Stimulated activated memory B cell treated with anti-CD40 and anti-IgM and Interleukin-4, amounts not matched to agents 10 μg/mL and 1 μg/mL and 100 μg/mL, for 72 hours (primary cell): ENCODE measurements at regions not wholly inside any gene's neighbourhood (a gene's known extent, or its start where the extent isn't known, plus 50 kb on each side); places are given as distances from the start of the nearest gene placed in this dataset.

Experiments
- ATAC-seq: fragments of 150-1000 bp; cut with Tn5 transposase; 2 replicates; pipeline ENCODE4 v1.10.0; 2021
- H3K27ac Mint-ChIP-seq: one replicate; pipeline ENCODE4 v1.8.0; 2022; ENCODE audit warnings: mild to moderate bottlenecking, mixed read lengths
- H3K27me3 Mint-ChIP-seq: one replicate; pipeline ENCODE4 v1.8.0; 2022; ENCODE audit warnings: mixed read lengths
- H3K36me3 Mint-ChIP-seq: one replicate; pipeline ENCODE4 v1.8.0; 2022; ENCODE audit warnings: mixed read lengths
- H3K4me1 Mint-ChIP-seq: one replicate; pipeline ENCODE4 v1.8.0; 2022; ENCODE audit warnings: mixed read lengths
- H3K4me3 Mint-ChIP-seq: one replicate; pipeline ENCODE4 v1.8.0; 2022; ENCODE audit warnings: mild to moderate bottlenecking, moderate library complexity, mixed read lengths
- H3K9me3 Mint-ChIP-seq: one replicate; pipeline ENCODE4 v1.8.0; 2022; ENCODE audit warnings: mixed read lengths

DNA sequence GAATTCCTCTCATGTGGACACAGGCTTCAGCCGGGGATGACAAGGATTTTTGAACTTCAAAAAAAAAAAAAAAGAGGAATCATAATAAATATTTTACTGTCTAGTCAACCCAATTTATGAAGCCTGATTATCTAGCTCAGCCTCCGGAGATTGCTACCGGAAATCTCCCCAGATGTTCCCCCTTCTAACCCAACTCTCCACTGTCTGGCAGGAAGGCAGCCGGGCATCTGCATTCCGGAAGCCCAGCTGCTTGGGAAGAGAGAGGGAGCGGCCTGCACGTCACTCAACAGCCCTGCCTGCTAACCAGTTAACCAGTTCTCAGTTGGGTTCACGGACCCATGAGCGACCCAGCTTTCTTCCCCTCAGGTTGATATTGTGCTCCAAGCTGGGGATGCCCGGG is 87.2 kb upstream of the POU3F3 start:
- peaks cover 2% of the 10 kb centered on the region for H3K9me3 Mint-ChIP-seq
- H3K4me3 Mint-ChIP-seq: no peak overlapping the region
- ATAC-seq: no peak
- H3K27me3 Mint-ChIP-seq: peaks cover 2% of the 10 kb centered on the region
- no peaks in the 10 kb centered on the region for H3K4me1 Mint-ChIP-seq
- H3K36me3 Mint-ChIP-seq: no peaks in the 10 kb centered on the region
- H3K27ac Mint-ChIP-seq: no peak overlapping the region

DNA sequence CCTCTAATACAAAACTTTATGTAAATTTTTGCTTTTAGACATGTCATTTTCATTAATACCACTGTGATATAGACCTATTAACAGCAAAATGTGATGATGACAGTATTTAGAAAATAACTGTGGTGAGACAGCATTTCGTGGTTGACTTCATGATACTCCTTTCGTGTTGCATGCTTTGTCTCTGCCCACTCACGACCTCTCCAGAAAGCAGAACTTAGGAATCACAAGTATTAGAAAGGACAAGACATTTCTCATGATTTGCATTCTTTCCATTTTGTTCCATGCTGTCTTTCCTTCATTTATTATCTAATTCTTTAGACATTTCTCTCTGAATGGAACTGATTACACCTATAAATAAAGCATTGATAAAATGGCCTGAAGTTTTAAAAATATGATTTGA is 85.2 kb upstream of the POU3F3 start:
- no peak overlapping the region for H3K27ac Mint-ChIP-seq
- no peaks in the 10 kb centered on the region for H3K4me1 Mint-ChIP-seq
- no peak overlapping the region for H3K4me3 Mint-ChIP-seq
- ATAC-seq: no peak
- peaks cover 2% of the 10 kb centered on the region for H3K9me3 Mint-ChIP-seq
- H3K36me3 Mint-ChIP-seq: no peaks in the 10 kb centered on the region
- H3K27me3 Mint-ChIP-seq: peaks cover 19% of the 10 kb centered on the region

DNA sequence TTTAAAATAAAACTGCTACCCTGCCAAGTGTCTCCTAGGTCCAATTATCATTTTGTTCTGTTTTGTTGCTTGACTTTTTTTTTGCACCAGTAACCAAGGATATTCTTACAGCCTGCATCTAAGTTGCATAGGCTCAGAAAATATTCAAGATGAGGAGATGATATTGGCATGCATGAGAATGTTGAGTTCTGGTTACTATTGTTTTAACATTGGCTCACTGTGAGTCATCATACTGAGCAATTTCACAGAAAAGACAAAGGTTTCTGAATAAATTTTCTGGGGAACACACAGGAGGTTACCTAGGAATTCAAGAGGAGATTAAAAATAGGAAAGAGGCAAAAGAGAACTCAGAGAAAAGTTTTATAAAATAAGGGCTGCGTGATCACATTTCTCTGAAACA is 84.8 kb upstream of the POU3F3 start:
- Mint-ChIP-seq H3K27me3 (peaks cover 19% of the 10 kb centered on the region), H3K9me3 (peaks cover 2% of the 10 kb centered on the region), H3K4me1 (no peaks in the 10 kb centered on the region), H3K36me3 (no peaks in the 10 kb centered on the region), H3K4me3 (no peak overlapping the region), H3K27ac (no peak overlapping the region)
- no peak for ATAC-seq

DNA sequence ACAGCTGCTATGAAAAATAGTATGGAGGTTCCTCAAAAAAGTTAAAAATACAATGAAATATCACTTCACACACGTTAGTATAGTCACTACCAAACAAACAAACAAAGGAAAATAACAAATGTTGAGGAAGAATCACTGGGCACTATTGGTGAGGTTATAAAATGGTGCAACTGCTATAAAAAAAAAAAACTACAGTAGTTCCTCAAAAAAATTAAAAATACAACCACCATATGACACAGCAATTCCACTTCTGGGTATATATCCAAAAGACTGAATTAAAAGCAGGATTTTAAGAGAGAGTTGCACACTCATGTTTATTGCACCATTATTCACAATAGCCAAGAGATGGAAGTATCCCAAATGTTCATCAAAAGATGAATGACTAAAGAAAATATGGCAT is 80.9 kb upstream of the POU3F3 start:
- ATAC-seq: no peak
- Mint-ChIP-seq H3K27me3 (peaks cover 28% of the 10 kb centered on the region), H3K27ac (no peak overlapping the region), H3K9me3 (peaks cover 2% of the 10 kb centered on the region), H3K4me3 (no peak overlapping the region), H3K4me1 (no peaks in the 10 kb centered on the region), H3K36me3 (no peaks in the 10 kb centered on the region)

DNA sequence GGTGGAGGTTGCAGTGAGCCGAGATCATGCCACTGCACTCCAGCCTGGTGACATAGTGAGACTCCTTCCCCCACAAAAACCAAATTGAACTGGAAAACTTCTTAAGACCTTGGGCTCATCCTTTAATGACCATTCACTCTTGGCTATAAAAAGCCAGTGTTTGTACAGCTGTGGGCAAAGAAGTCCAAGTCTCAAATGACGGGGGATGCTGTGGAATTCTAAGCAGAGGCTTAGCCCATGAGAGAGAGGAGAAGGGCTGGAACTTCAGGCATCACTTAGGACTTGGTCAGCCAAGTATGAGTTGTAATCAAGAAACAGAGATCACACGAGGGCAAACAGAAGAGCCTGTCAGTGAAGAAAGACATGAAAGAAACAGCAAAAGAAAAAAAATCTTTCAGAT is 79.3 kb upstream of the POU3F3 start:
- Mint-ChIP-seq H3K36me3 (no peaks in the 10 kb centered on the region), H3K27ac (no peak overlapping the region), H3K9me3 (peaks cover 2% of the 10 kb centered on the region), H3K4me1 (no peaks in the 10 kb centered on the region), H3K4me3 (no peak overlapping the region), H3K27me3 (peaks cover 29% of the 10 kb centered on the region)
- no peak for ATAC-seq

DNA sequence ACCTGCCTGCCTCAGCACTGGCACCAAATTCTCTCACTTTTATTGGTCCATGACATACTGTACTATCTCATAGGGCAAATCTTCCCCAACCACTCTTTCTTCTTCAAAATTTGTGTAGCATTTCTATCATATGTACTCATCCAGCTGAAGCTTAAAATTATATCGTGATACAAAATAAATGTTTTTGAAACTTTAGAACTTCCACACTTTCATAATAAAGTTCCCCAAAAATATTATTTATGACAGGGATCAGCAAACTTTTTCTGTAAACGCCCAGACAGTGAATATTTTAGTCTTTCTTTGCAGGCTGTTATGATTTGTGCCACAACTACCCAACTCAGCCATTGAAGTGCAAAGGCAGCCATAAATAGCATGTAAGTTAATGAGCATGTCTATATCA is 76.2 kb upstream of the POU3F3 start:
- no peaks in the 10 kb centered on the region for H3K9me3 Mint-ChIP-seq
- ATAC-seq: no peak
- no peaks in the 10 kb centered on the region for H3K4me1 Mint-ChIP-seq
- H3K36me3 Mint-ChIP-seq: no peaks in the 10 kb centered on the region
- H3K27me3 Mint-ChIP-seq: peaks cover 16% of the 10 kb centered on the region
- H3K4me3 Mint-ChIP-seq: no peak overlapping the region
- no peak overlapping the region for H3K27ac Mint-ChIP-seq

DNA sequence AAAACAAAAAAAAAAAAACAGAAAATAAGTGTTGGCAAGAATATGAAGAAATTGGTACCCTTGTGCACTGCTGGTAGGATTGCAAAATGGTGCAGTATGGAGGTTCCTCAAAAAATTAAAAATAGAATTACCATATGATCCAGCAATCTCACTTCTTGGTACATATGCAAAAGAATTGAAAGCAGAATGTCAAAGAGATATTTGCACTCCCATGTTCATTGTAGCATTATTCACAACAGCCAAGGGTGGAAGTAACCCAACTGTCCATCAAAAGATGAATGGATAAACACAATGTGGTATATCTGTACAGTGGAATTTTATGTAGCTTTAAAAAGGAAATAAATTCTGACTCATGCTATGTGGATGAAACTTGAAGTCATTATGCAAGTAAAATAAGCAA is 72.8 kb upstream of the POU3F3 start:
- Mint-ChIP-seq H3K27me3 (peaks cover 14% of the 10 kb centered on the region), H3K4me1 (no peaks in the 10 kb centered on the region), H3K27ac (no peak overlapping the region), H3K36me3 (no peaks in the 10 kb centered on the region), H3K4me3 (no peak overlapping the region), H3K9me3 (no peaks in the 10 kb centered on the region)
- no peak for ATAC-seq

DNA sequence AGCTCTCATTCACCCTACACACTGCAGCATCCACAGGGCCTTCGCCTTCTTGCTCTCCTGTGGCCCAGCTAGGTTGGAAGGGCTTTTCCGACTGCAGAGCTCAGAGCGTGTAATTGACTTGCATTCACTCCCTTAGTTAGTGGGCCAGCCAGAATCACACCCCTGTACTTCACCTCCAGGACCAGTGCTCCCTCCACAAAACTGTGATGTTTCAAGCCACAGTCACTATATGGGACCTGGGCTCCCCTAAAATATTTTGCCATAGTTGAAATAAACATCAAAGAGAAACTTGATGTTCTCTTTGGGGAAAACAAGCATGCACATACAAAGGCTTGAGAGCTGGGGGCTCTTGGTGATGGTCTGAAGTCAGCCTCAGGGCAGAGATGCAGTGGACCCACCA is 69.7 kb upstream of the POU3F3 start:
- Mint-ChIP-seq H3K27me3 (peaks cover 15% of the 10 kb centered on the region), H3K36me3 (no peaks in the 10 kb centered on the region), H3K27ac (no peak overlapping the region), H3K4me3 (no peak overlapping the region), H3K4me1 (no peaks in the 10 kb centered on the region), H3K9me3 (no peaks in the 10 kb centered on the region)
- no peak for ATAC-seq

DNA sequence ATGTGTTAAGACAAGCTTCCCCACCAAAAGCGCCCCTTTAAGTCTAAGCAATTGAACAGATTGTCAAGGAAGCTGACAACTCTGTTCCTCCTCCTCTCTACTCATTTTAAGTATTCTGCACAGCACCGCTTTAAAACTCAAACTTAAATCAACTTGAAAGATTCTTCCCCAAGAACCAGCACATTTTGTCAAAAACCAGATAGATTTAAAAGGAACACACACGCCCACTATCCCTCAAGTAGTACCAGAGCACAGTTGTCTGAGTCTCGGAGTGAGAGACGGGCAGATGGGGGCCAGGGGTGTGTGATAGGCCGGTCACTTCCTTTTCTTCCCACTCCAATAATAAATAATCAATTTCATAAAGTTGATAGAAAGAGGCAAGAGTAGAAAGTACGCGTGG is 67.7 kb upstream of the POU3F3 start:
- no peak overlapping the region for H3K4me3 Mint-ChIP-seq
- no peak overlapping the region for H3K27ac Mint-ChIP-seq
- no peaks in the 10 kb centered on the region for H3K4me1 Mint-ChIP-seq

DNA sequence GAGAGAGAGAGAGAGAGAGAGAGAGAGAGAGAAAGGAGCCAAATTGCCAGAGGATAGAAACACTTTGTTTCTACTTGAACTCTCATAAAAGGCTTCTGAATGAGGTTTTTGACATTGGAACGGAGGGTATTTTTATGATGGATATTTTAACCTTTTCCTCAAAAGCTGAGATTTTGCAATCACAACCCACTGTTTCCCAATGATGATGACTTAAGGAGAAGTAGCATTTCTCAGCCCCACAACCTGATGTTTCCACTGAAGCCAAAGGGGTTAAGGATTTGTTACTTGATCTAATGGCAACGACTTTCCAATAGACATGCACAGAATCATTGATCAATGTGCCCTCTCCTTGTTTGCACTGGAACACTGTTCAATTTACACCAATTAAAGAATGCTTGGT is 67.1 kb upstream of the POU3F3 start:
- no peak overlapping the region for H3K27ac Mint-ChIP-seq

More for the DNA sequence above, 67.7 kb upstream of the POU3F3 start:
- Mint-ChIP-seq H3K36me3 (no peaks in the 10 kb centered on the region), H3K9me3 (no peaks in the 10 kb centered on the region), H3K27me3 (peaks cover 22% of the 10 kb centered on the region)
- ATAC-seq: no peak

DNA sequence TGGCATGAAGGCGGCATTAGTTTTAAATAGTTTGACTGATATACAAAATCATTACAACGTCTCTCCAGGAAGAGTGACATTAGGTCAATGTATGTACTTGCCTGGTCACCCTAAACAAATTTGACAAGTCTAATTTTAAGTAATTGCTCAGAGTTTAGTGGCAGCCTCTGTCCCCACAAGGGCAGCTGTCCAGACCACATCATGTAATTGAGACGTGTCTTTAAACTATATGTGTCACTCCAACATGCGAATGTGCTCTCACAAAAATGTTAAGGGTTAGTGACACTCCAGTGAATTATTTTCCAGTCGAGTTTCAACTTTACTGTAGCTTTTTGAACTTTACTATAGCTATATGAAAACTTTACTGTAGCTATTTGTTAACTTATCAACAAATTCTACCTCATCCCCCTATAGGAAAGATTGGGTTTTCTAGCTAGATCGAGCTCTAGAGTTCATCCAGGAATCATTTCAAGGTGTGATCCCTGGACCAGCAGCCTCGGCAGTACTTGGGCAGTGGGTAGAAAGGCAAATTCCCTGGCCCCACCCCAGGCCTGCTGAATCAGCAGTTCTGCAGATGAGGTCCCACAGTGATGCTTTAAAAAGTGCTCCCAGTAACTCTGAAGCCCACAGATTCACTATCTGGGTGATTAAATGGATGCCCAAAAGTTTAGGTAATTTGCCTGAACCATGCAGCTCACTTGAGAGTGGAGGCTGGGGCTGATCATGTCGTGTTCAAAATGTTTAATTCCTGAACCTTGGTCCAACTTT is 66.4 kb upstream of the POU3F3 start:
- Mint-ChIP-seq H3K4me1 (no peaks in the 10 kb centered on the region), H3K4me3 (no peak overlapping the region), H3K9me3 (no peaks in the 10 kb centered on the region), H3K27ac (no peak overlapping the region), H3K27me3 (peaks cover 22% of the 10 kb centered on the region), H3K36me3 (no peaks in the 10 kb centered on the region)
- no peak for ATAC-seq

More for the DNA sequence above, 67.1 kb upstream of the POU3F3 start:
- no peaks in the 10 kb centered on the region for H3K4me1 Mint-ChIP-seq
- H3K4me3 Mint-ChIP-seq: no peak overlapping the region
- peaks cover 22% of the 10 kb centered on the region for H3K27me3 Mint-ChIP-seq
- H3K9me3 Mint-ChIP-seq: no peaks in the 10 kb centered on the region
- no peaks in the 10 kb centered on the region for H3K36me3 Mint-ChIP-seq
- no peak for ATAC-seq

DNA sequence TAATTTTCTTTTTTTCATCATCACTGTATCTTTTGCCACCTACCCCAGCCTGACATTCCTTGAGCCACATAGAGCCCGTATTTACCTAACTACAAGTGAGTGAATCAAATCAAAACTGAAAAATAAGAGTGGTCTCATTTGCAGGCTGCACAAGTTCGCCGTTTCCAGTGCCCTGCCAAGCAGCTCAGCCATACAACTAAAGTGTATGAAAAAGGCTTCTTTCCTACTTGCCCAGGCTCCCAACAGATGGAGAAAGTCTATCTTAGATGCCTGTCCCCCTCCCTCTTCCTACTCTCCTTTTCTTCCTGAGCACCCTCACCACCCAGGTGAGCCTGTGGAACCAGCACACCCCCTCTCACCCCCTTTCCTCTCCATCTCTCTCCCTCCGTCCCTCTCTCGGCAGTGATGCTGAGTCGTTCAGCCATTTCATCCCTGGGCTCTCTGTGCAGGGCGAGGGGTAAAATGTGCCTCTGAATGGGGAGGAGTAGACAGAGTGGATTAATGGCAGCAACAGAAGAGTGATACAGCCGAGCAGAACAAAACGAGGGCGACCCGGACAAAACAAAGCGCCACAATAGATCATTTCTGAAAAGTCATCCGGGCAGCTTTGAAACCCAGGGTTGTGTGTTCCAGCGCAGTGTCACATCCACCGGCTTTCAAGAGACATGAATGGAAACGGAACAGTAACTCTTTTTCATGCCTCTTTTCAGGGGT is 65.0 kb upstream of the POU3F3 start:
- Mint-ChIP-seq H3K36me3 (no peaks in the 10 kb centered on the region), H3K4me3 (no peak overlapping the region), H3K9me3 (no peaks in the 10 kb centered on the region), H3K27ac (no peak overlapping the region), H3K27me3 (peaks cover 26% of the 10 kb centered on the region), H3K4me1 (no peaks in the 10 kb centered on the region)
- no peak for ATAC-seq

DNA sequence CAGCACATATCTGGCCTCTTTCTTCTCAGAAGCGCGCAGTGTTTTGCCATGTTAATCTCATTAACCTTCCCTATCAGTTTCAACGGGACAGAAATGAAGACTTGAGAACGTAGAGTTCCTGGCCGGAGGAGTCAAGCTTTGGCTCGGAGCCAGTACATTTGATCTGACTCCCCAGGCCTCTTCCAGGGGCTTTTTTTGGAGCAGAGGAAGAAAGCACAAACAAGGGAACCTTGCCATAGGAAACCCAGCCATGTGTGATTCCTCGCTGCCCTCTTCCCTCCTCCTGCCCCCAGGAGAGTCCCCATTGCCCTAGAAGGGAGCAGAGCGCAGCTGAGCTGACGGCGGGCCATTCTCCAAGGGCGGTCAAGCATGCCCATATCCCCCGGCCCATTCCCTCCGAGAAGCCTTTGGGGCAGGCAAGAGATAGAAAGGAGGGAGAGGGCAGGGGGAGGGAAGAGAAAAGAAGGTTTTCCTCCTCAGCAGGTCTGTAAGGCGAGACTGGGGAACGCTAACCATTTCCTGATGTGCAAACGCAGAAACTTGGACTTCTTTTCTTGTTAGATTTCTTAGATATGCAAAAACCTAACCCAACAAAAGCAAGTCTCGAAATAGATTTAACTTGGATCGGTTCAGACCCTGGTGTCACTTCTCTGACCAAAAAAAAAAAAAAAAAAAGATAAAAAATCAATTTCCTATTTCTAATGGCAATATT is 63.7 kb upstream of the POU3F3 start:
- Mint-ChIP-seq H3K27me3 (peaks cover 31% of the 10 kb centered on the region), H3K9me3 (no peaks in the 10 kb centered on the region), H3K27ac (no peak overlapping the region), H3K4me3 (no peak overlapping the region), H3K4me1 (no peaks in the 10 kb centered on the region), H3K36me3 (no peaks in the 10 kb centered on the region)
- no peak for ATAC-seq

DNA sequence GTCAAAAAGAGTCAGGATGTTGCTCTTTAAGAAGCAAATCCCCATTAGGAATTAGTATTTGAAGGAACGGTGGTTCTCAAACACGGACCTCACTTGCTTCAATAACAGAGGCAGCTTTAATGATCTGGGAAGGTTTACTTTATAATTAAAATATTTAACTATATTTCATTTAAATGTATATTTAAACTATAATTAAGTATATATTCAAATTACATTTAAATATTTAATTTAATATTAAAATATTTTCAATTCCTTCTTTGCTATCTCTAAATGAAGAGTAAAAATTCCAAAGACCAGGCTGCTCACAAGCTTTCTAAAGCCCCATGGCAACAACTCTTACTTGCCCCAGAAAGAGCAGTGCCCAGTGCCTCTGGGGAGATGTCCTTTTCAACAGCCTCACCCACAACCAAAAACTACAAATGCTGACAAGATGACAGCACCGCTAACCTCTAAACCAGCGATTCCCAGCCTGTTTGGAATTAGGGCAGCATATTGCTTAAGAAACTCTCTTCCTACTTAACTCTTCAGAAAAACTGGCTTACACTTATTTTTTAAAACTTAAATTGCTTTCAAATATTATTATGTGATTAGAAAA is 62.9 kb upstream of the POU3F3 start:
- Mint-ChIP-seq H3K4me1 (no peaks in the 10 kb centered on the region), H3K36me3 (no peaks in the 10 kb centered on the region), H3K4me3 (no peak overlapping the region), H3K27me3 (peaks cover 28% of the 10 kb centered on the region), H3K9me3 (no peaks in the 10 kb centered on the region), H3K27ac (no peak overlapping the region)
- no peak for ATAC-seq

DNA sequence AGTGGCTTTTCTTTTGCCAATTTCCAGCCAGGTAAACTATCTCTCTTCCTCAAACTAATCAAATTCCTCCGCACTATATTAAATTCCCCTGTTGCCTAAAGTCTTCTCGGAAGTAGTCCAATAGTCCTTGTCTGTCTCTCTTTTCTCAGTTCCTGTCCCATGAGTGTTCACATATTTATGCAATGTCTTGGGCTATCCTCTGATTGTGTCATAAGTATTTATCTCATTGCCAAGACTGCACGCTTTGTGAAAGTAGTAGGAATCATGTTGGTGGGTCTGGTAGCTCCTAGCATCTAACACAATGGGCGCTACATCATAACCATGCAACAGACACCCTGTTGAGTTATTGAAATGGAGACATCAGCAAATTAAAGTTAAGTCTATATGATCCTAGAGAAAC is 59.9 kb upstream of the POU3F3 start:
- no peak overlapping the region for H3K27ac Mint-ChIP-seq

More for the DNA sequence above, 59.9 kb upstream of the POU3F3 start:
- Mint-ChIP-seq H3K9me3 (no peaks in the 10 kb centered on the region), H3K4me3 (no peak overlapping the region), H3K36me3 (no peaks in the 10 kb centered on the region), H3K27me3 (peaks cover 19% of the 10 kb centered on the region), H3K4me1 (no peaks in the 10 kb centered on the region)
- ATAC-seq: no peak
